ENCODE measurements at regions not wholly inside any gene's neighbourhood (a gene's known extent, or its start where the extent isn't known, plus 50 kb on each side); places are given as distances from the start of the nearest gene placed in this dataset.

DNA sequence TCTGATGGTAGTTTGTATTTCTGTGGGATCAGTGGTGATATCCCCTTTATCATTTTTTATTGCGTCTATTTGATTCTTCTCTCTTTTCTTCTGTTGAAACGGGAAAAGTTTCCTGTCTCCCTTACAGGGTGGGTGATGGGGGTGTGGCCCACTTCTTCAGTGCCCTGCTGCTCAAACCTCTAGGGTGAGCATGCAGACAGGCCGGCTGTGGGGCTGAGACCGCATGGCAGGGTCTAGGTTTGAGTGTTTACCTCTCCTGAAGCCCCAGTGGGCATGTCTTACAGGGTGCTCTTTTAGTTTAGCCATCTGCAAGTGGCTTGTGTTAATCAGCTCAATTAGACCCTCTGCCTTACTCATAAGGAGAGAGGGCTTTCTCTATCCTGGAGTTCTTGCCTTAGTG, 450.0 kb upstream of the EPHA3 start:
- TF ChIP-seq EZH2 (IDR thresholded peaks at IDR 0.05) (no peak), POLR2AphosphoS5 (IDR thresholded peaks at IDR 0.05; ENCODE audit: borderline replicate concordance, low read depth, low read length) (no peak)

Data from SK-N-MC (cell line).